Spinal cord (tissue), 9 donors: ENCODE measurements at regions not wholly inside any gene's neighbourhood (a gene's known extent, or its start where the extent isn't known, plus 50 kb on each side); places are given as distances from the start of the nearest gene placed in this dataset.

Experiments used
- DNase-seq, 6 donors: peaks; one replicate each; pipeline versions ENCODE4 v3.0.0 to v3.0.0-alpha.2; 2013 to 2015; ENCODE audit warnings: low spot score in 6 of 6, low read depth in 4 of 6
- H3K27ac ChIP-seq: one replicate; pipeline ENCODE4 v1.5.1; 2013; ENCODE audit warnings: low read depth, low read length, control low read depth
- H3K27me3 ChIP-seq: one replicate; pipeline ENCODE4 v1.6.1; 2013; ENCODE audit warnings: low read length; ENCODE audit not compliant: control insufficient read depth, insufficient read depth
- H3K36me3 ChIP-seq: one replicate; pipeline ENCODE4 v1.6.1; 2013; ENCODE audit warnings: low read length; ENCODE audit not compliant: control insufficient read depth, insufficient read depth
- H3K4me1 ChIP-seq: one replicate; pipeline ENCODE4 v1.6.1; 2013; ENCODE audit warnings: low read length; ENCODE audit not compliant: control insufficient read depth, insufficient read depth
- H3K4me3 ChIP-seq: one replicate; pipeline ENCODE4 v1.5.1; 2013; ENCODE audit warnings: low read depth, low read length, control low read depth
- H3K9me3 ChIP-seq: one replicate; pipeline ENCODE4 v1.6.1; 2013; ENCODE audit warnings: low read length; ENCODE audit not compliant: control insufficient read depth, insufficient read depth
- WGBS: methylation state at CpG from one replicate; pipeline ENCODE4 v1.1.5; 2013; ENCODE audit warnings: missing lambda C conversion rate; ENCODE audit not compliant: insufficient coverage; 5-methylcytosine and 5-hydroxymethylcytosine counted together
- donor health status: healthy.

DNA sequence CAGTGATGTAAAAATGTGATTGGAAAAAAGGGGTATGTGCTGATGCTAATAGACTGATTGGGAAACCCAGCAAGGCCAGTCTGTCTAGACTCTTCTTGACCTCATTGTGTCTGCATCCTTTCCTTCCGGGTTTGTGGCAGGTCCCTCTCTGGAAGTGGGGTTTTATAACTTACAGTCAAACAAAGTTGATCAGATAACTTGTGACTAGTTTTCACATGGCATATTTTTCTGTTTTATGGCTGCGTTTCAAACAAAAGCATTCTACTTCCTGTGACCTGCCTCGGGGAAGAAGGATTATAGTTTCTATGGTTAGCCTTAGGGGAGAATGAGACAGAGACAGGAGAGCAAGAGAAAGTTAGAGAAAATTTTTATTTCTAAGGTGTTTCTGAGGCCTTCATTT lies 188.7 kb upstream of the HNMT start:
- Histone ChIP-seq H3K4me3 (no peak overlapping the region), H3K9me3 (no peaks in the 10 kb centered on the region), H3K27me3 (no peaks in the 10 kb centered on the region), H3K27ac (no peak overlapping the region), H3K36me3 (no peaks in the 10 kb centered on the region), H3K4me1 (no peaks in the 10 kb centered on the region)
- WGBS: 80% methylated on average over 1 of the region's 3 CpGs
- no peak for DNase-seq

DNA sequence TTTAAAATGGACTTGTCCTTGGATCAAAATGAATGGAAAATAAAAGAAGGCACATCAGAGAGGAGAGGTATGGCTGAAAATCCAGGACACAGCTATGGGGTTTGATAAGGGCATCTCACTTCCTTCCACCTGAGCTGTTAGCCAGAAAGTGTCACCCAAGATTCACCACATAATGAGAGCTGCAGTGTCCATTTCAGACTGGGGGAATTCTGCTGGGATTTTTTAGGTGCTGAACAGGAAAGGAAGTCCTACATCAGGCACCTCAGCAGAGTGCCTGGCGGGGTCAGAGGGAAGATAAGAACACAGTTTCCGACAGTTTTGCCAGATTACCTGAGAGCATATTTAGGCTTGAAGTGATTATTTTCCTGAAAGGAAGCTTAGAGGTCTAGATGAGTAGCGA lies 187.6 kb upstream of the HNMT start:
- no peak overlapping the region for H3K4me3 ChIP-seq
- no peaks in the 10 kb centered on the region for H3K27me3 ChIP-seq
- no peak overlapping the region for H3K27ac ChIP-seq
- WGBS: 86% methylated on average over 1 of the region's 3 CpGs
- no peak for DNase-seq
- H3K9me3 ChIP-seq: no peaks in the 10 kb centered on the region
- H3K36me3 ChIP-seq: no peaks in the 10 kb centered on the region
- no peaks in the 10 kb centered on the region for H3K4me1 ChIP-seq

DNA sequence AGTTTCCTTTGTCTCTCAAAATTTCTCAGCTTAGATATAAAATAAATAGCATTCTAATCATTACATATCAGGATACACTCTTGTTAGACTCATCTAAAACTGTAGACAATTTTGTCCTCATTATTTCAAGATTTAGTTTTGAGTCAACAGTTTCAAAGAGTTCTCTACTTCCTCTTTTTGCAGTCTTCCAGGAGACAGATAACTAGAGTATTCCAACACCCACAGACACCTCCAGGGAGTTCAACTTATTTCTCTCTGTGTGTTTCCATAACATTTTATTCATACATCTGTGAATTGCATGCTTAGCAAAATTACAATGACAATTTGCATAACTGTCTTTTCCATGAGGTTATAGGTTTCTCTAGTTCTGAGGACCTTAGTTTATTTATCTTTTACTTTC lies 166.6 kb upstream of the HNMT start:
- no peak for DNase-seq
- no peaks in the 10 kb centered on the region for H3K4me1 ChIP-seq
- no peaks in the 10 kb centered on the region for H3K27me3 ChIP-seq
- H3K4me3 ChIP-seq: no peak overlapping the region
- H3K9me3 ChIP-seq: no peaks in the 10 kb centered on the region
- H3K27ac ChIP-seq: no peak overlapping the region
- no peaks in the 10 kb centered on the region for H3K36me3 ChIP-seq

DNA sequence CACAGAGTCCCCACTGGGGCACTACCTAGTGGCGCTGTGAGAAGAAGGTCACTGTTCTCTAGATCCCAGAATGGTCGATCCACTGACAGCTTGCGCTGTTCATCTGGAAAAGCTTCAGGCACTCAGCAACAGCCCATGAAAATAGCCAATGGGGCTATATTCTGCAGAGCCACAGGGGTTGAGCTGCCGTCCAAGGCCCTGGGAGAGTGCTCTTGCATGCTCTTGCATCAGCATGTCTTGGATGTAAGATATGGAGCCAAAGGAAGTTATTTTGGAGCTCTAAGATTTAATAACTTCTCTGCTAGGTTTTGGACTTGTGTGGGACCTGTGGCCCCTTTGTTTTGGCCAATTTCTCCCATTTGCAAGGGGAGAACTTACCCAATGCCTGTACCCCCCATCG lies 164.7 kb upstream of the HNMT start:
- Histone ChIP-seq H3K27me3 (no peaks in the 10 kb centered on the region), H3K27ac (no peak overlapping the region), H3K4me1 (no peaks in the 10 kb centered on the region), H3K4me3 (no peak overlapping the region), H3K36me3 (no peaks in the 10 kb centered on the region), H3K9me3 (no peaks in the 10 kb centered on the region)
- 88% methylated on average over 4 of the region's 5 CpGs for WGBS
- DNase-seq: no peak

DNA sequence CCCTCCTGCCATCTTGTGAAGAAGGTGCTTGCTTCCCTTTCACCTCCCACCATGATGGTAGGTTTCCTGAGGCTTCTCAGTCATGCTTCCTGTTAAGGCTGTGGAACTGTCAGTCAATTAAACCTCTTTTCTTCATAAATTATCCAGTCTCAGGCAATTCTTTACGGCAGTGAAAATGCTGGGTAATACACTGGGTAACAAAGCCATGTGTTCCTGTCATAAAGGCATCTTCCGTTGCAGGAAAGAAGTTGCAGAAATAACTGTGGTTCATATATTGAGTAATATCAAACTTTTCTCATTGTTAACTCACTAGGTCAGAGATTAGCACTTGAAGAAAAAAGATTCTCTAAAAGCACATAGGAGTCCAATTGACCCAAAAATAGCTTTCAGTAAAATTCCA lies 163.9 kb upstream of the HNMT start:
- Histone ChIP-seq H3K27me3 (no peaks in the 10 kb centered on the region), H3K27ac (no peak overlapping the region), H3K4me3 (no peak overlapping the region), H3K36me3 (no peaks in the 10 kb centered on the region), H3K4me1 (no peaks in the 10 kb centered on the region), H3K9me3 (no peaks in the 10 kb centered on the region)
- WGBS: no CpG with 5 or more reads among the region's 2 CpGs
- DNase-seq: no peak

DNA sequence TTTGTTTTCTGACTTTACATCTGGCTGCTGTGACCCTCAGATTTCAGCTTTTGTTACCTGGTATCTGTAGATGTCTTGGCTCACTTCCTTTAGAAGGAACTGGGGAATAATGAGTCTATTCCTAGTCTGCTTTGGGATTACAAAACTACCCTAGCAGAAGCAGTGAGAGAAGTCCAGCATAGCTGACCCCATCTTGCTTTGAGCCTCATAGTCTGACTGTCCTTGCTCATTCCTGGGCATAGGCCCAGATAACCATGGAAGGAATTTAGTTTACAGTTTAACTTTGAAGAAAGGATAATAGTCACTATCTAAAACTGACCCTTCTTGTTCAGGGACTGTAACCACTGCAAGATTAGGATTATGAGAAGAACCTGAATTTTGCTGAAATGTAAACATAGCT lies 163.0 kb upstream of the HNMT start:
- H3K27ac ChIP-seq: no peak overlapping the region
- no peak for DNase-seq
- no peak overlapping the region for H3K4me3 ChIP-seq
- H3K36me3 ChIP-seq: no peaks in the 10 kb centered on the region
- no peaks in the 10 kb centered on the region for H3K4me1 ChIP-seq
- H3K9me3 ChIP-seq: no peaks in the 10 kb centered on the region
- H3K27me3 ChIP-seq: no peaks in the 10 kb centered on the region

DNA sequence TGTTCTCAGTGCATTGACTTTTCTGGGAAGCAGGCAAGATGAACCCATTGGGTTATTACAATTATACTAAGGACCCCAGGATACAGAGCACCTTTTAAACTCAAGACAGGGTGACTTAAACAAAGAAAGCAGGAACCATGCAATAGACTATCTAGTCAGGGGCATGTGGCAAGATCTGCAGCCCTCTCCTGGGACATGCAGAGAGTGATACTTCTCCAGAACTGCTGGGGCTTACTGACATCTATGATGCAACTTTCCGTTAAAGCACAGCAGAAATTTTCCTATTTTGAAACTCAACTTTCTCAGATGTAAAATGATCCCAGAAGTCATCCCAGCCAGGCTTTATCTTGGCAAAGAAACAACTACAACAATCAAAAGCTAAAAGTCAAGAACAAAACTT lies 162.2 kb upstream of the HNMT start:
- no peak for DNase-seq
- 67% methylated on average over 1 of the region's 1 CpG for WGBS
- H3K4me3 ChIP-seq: no peak overlapping the region

DNA sequence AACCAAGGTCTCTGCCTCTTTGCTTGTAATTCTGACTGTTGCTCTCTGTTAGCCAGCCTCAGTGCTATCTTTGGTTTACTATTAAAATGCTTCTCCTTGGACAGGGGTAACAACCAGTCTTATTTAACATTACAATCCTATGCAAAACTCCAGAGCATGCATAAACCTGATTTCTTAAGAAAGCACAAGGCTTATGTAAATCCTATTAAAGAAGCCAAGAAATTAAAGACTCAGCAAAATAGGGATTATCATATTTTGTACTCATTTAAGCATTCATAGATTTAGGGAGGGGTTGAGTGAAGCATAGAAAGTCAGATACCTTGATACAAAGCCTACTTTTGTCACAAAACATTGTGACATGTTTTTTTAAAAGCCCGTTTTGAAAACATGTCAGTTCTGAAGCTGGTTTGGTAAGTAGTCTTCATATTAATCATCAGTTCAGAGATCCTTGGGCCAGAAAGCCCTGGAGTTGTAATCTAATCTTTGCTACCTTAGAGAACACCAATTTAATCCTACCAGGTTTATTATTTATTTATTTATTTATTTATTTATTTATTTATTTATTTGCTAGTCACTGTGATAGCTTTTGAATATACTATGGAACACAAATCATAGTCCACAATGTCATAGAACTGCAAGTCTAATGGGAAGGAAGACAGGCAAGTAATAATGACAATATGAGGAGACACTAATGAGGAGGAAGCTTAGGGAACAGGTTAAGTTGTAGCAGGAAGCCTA lies 158.0 kb upstream of the HNMT start:
- H3K27ac ChIP-seq: no peak overlapping the region
- no peaks in the 10 kb centered on the region for H3K9me3 ChIP-seq
- WGBS: no CpG with 5 or more reads among the region's 1 CpG
- no peak for DNase-seq
- no peaks in the 10 kb centered on the region for H3K4me1 ChIP-seq
- H3K27me3 ChIP-seq: no peaks in the 10 kb centered on the region
- H3K4me3 ChIP-seq: no peak overlapping the region
- H3K36me3 ChIP-seq: no peaks in the 10 kb centered on the region

More for the DNA sequence above, 162.2 kb upstream of the HNMT start:
- no peak overlapping the region for H3K27ac ChIP-seq
- H3K4me1 ChIP-seq: no peaks in the 10 kb centered on the region
- no peaks in the 10 kb centered on the region for H3K9me3 ChIP-seq
- no peaks in the 10 kb centered on the region for H3K36me3 ChIP-seq
- no peaks in the 10 kb centered on the region for H3K27me3 ChIP-seq

DNA sequence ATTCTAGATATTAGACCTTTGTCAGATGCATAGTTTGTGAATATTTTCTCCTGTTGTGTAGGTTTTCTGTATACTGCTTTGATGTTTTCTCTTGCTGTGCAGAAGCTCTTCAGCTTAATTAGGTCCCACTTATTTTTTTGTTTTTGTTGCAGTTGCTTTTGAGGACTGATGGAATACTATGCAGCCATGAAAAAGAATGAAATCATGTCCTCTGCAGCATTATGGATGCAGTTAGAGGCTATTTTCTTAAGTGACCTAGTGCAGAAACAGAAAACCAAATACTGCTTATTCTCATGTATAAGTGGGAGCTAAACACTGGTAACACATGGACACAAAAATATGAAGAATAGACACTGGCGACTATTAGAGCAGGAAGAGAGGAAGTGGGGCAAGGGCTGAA lies 155.0 kb upstream of the HNMT start:
- Histone ChIP-seq H3K36me3 (no peaks in the 10 kb centered on the region), H3K27me3 (no peaks in the 10 kb centered on the region), H3K4me3 (no peak overlapping the region), H3K4me1 (no peaks in the 10 kb centered on the region), H3K27ac (no peak overlapping the region), H3K9me3 (no peaks in the 10 kb centered on the region)
- no CpG with 5 or more reads among the region's 1 CpG for WGBS
- DNase-seq: no peak

DNA sequence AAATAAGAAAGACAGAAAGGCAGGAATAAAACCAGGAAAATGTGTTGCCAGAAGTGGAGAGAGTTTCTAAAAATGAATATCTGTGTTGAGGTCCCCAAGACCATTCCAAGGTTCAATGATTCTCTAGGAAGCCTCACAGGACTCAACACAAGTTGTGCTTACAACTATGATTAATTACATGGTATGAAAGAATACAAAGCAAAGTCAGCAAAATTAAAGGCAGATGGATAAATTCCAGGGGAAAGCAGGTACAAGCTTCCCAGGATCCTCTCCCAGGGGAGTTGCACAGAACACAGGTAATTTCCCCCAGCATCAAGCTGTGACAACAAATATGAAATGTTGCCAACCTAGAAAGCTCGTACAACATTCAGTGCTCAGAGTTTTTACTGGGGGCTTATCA lies 154.4 kb upstream of the HNMT start:
- no peak overlapping the region for H3K27ac ChIP-seq
- WGBS: 83% methylated on average over 1 of the region's 1 CpG

More for the DNA sequence above, 154.4 kb upstream of the HNMT start:
- Histone ChIP-seq H3K4me3 (no peak overlapping the region), H3K36me3 (no peaks in the 10 kb centered on the region), H3K27me3 (no peaks in the 10 kb centered on the region), H3K9me3 (no peaks in the 10 kb centered on the region), H3K4me1 (no peaks in the 10 kb centered on the region)
- DNase-seq: no peak
